ENCODE measurements at regions not wholly inside any gene's neighbourhood (a gene's known extent, or its start where the extent isn't known, plus 50 kb on each side); places are given as distances from the start of the nearest gene placed in this dataset.
"Not testable (repeated sequence)": the region's sequence is repeated elsewhere in the genome, so short reads cannot be mapped to it uniquely, and the experiment has no call there.

DNA sequence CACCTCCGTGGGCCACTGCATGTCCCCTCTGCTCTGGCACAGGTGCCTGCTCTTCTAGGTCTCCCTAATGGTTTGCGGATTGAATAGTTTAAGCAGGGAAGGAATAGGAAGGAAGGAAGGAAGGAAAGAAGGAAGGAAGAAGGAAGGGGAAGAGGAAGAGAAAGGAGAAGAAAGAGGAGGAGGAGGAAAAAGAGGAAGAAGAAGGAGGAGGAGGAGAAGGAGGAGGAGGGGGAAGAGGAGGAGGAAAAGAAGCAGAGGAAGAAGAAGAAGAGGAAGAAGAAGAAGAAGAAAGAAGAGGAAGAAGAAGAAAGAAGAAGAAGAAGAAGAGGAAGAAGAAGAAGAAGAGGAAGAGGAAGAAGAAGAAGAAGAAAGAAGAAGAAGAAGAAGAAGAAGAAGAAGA is 376.8 kb upstream of the PODXL start:
- not testable (repeated sequence) for DNase-seq

DNA sequence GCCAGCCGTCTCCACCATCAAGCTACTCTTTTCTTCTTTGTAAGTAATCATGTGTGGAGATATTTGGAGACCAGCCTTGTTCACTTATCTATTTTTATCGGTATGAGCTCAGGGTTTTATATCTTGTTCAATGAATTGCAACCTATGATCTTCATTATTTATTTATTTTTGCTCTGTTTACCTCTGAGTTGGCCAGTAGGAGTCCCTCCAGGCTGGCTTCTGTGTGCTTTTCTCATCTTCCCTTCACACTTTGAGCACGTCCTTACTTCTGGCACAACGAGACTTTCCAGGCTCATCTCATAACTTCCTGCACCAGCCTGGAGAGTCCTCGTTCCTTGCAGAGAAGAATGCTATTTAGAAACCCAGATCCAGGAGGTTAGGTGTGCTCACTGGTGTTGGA is 375.8 kb upstream of the PODXL start:
- DNase-seq, result no peak

DNA sequence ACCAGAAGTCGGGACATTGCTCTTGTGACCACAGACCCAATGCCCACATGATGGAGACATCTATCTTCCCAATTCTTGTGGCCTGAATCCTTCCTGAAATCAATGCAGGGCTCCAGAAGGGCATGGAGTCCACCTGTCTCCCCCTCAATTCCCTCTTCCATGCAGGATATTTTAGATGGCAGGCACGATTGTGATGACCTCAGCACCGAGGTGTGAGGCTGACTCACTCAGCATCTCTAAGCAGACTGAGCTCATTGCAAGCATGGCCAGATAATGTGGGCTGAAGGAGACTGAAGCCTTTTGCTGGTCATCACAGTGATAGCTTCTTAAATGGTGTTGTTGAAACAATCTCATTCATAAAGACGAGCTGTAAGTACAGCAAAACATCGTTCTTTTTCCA is 374.9 kb upstream of the PODXL start:
- DNase-seq, result no peak

DNA sequence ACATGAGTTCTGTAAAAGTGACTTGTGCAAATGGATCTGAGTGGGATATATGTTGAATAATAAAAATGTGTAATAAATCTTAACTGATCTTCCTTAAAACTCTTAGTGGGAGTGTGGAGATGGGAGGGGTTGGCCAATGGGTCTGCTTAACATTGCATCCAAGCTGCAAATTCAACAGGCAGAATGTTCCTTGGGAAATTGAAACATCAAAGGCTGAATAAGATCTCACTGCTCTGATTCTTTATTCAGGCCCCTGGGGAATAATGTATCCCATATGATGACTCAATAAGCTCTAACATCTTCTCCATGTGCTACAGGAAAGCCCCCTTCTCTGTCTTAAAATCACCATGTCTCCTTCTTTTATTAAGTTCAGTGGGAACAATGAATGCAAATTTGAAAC is 373.2 kb upstream of the PODXL start:
- no peak for DNase-seq

DNA sequence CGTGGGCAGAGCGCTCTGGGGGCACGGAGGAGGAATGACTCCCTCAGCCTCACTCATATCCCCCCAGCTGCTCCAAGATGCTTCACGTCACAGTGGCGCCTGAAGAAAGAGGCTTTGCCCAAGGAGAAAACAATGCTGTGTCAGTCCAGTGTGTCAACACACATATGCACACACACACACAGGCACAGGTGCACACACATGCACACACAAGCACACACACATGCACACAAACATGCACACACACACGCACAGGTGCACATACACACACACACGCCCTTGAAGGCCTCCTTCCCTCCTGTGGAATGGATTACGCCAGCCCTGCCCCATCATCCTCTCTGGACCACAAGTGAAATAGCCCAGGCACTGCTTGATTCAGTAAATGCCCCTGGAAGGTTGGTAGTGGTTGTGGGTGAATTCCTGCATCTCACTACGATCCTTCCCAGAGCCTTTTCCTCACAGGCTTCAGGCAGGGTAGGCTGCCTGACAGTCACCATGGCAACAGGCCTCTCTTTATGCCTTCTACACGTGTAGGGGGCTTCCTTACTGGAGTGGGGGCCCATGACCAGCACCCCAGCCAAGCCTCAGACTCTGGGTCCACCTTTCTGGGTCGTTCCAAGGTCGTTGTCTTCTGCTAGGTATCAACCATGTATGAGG is 371.5 kb upstream of the PODXL start:
- no peak for DNase-seq

DNA sequence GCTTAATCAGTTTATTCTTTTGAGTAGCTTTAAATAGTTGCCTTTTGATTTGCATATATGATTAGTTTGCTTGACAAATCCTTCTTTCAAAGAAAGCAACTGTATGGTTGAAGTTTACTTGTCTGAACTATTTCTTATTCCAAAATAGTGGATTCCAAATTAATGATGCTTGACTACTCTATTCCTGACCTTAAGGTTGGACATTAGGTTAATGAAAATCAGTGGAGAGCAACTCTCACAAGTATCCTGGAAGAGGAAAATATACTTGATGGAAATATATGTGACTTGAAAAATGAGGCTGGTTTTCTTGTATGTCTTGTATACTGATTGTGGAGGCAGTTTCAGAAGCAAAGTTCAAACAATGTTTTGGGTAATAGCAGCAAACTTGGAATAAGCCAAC is 369.2 kb upstream of the PODXL start:
- no peak for DNase-seq

DNA sequence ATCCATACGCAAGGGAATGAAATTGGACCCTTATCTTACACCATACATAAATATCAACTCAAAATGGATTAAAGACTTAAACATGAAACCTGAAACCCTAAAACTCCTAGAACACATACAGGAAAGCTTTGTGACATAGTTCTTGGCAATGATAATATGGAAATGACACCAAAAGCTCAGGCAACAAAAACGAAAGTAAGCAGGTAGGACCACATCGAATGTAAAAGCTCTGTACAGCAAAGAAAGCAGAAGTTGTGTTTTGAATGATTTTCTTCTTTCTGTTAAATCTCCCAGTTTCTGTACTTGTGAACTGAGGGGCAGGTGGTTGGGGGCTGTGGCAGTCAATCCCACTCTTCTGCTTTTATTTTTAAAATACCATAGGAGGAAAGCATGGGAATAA is 368.4 kb upstream of the PODXL start:
- DNase-seq, result no peak

DNA sequence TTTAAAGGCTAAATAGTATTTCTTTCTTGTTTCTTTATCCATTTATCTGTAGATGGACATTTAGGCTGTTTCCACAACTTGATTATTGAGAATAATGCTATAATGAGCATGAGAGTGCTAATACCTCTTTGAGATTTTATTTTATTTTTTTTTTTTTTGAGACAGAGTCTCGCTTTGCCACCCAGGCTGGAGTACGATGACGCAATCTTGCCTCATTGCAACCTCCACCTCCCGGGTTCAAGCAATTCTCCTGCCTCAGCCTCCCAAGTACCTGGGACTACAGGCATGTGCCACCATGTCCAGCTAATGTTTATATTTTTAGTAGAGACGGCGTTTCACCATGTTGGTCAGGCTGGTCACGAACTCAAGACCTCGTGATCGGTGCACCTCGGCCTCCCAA is 366.5 kb upstream of the PODXL start:
- DNase-seq, result not testable (repeated sequence)

DNA sequence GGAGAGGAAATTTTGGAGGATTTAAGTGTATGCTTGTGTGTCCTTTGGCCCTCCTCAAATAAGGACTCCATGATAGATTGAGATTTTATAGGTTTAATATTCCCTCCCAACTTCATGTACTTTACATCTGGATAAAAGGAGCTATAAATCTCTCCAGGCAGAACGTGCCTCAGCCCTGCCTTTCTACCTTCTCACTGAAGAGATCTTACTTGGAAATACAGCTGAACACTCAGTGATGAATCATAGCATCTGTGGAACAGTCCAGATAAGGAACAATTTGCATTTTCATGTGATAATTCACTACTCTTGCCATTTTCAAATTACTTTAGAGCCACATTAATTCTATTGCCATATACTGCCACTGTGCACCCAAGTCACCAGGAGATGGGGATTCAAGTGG is 364.6 kb upstream of the PODXL start:
- no peak for DNase-seq

DNA sequence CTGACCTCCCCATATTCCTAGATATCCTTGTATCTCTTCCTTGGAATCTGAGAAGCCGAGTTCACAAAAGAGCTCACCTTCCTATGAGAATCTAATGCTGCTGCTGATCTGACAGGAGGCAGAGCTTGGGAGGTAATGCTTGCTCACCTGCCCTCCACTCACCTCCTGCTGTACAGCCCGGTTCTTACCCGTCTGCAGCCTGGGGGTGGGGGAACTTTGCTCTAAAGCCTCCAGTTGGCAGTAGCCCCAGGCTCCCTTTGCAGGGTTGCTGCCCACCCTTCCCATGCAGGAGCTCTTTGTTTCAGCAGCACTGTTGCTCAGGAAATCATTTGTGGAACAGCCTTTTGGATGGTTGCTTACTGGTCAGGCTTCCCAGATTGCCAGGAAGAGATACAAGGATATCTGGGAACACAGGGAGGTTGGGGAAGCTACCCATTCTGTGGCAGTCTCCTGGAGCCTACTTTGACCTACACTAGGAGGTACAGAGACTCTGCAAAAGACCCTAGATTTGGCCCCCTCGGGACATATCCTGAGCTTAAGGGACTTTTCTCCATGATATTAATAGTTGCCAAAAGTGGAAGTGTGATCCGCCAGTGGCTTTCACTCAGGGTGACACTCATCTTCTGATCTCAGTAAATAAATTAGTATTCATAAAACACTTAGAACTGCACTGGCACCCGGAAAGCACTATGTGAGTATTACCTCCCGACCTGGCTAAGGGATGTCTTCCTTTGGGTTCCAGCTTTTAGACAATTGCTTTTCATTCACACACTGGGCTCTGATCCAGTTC is 363.7 kb upstream of the PODXL start:
- no peak for DNase-seq

DNA sequence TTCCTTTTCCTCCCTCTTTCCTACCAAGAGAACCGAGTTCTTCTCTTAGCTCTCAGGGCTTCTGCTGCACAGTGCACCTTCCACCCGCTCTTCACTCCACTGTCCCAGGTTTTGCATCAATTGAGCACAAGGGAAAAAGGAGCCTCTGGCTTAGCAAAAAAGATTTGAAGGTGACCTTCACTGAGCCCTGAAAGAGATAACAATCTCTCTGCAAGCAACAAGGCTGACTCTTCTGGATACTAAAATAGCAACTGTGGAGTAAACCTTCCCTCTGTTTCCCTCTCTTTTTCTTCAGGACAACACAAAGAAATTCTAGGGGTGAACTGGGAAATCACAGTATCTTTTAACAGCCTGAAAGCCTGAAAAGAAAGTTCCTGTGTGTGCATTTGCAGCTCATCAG is 354.7 kb upstream of the PODXL start:
- DNase-seq, result no peak

DNA sequence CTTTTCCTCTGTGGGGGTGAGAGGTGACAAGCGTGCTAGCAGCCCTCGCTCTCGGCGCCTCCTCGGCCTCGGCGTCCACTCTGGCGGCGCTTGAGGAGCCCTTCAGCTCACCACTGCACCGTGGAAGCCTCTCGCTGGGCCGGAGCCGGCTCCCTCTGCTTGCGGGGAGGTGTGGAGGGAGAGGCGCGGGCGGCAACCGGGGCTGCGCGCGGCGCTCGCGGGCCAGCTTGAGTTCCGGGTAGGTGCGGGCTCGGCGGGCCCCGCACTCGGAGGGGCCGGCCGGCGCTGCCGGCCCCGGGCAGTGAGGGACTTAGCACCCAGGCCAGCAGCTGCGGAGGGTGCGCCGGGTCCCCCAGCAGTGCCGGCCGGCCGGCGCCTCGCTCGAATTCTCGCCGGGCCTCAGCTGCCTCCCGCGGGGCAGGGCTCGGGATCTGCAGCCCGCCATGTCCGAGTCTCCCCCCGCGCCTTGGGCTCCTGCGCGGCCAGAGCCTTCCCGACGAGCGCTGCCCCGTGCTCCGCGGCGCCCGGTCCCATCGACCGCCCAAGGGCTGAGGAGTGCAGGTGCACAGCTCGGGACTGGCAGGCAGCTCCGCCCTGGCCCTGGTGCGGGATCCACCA is 352.8 kb upstream of the PODXL start:
- no peak for DNase-seq

DNA sequence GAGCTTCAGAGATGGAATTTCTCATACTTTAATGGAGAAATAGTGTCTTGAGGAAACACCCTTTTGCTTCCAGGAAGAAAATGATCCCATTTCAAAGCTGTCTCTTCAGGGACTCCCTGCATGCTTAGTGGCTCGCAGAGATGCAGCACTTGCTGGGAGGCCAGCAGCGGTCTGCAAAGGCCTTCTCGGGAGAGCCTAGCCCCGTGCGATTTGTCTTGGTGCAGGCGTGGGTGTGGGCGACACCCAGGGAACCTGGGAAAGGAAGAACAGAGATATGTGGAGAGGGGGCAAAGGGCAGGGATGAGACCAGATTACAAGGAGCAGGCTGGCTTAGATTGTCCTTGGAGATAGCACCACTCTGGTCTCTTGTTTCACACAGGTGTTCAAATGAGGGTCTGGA is 352.3 kb upstream of the PODXL start:
- DNase-seq, result no peak

DNA sequence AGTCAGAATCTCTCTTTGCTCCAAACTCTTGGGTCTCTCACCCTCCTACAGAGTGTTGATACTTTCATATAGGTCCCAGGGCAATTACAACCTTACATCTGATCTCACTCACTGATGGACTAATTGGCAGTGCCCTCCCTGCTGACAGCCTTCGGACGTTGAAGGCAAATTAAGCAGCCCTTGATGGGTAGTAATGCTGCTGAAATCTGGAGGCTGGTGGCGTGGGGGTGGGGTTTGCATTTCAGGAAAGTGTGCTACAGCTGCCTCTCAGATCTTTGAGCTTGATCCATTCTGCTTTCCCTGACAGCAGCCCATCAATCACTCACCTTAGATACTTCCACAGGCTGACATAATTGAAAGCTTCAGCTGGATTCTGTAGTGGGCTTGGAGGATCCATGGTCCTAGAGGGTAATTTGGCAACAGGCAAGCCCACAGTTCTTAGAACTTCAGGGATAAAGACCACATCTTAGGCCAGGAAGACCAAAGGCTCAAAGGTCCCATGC is 349.1 kb upstream of the PODXL start:
- DNase-seq, result no peak

DNA sequence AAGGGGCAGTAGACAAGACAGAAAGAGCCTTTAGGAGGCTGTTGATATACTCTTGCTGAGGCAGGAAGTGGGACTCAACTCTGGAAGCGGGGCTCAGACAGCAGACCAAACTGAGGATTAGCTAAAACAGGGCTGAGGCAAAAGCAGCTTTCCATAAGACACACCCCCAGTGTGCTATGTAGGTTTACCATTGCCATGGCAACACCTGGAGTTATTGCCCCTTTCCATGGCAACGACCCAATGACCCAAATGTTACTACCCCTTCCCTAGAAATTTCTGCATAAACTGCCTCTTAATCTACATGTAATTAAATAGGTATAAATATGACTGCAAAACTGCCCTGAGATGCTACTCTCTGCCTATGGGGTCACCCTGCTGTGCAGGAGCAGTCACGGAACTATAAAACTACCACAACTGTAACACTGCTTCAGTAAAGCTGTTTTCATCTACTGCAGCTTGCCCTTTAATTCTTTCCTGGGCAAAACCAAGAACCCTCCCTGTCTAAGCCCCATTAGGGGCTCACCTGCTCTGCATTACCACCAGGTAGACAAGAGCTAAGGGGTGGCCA is 348.4 kb upstream of the PODXL start:
- no peak for DNase-seq

DNA sequence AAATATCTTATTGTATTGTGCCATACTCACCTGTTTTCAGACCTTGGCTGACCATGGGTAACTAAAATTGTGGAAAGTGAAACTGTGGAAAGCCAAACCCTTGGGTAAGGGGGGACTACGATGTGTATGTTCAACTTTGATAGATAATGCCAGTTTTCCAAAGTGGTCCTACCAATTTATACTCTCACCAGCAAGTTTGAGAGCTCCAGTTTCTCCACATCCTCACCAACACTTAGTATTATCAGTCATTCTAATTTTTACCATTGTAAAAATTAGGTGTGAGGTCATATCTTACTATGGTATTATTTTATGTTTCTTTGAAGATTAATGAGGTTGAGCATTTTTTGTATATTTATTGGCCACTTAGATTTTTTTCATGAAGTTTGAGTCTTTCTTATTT is 346.9 kb upstream of the PODXL start:
- no peak for DNase-seq

DNA sequence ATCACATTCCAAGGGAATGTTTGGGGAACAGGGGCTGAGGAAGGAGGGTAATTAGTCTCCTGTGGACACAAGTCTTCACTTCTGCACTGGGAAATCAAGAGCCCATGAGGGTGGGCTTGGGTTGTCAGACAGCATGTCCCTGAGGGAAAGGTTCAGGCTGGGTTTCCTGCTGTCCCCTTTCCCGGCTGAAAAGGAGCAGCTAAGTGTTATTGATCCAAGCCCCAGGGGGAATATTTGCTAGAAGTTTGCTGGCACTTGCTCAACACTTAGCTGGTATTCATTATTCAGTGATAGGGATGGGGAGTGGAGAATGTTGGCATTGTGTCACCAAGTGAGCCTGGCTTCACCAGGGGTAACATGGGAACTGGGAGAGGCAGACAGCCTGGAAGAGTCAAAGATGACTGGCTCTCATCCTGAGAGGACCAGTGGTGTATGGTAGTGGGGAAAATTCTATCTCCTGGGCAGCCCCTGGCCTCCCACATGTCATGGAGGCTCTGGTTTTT is 344.4 kb upstream of the PODXL start:
- DNase-seq, result no peak

DNA sequence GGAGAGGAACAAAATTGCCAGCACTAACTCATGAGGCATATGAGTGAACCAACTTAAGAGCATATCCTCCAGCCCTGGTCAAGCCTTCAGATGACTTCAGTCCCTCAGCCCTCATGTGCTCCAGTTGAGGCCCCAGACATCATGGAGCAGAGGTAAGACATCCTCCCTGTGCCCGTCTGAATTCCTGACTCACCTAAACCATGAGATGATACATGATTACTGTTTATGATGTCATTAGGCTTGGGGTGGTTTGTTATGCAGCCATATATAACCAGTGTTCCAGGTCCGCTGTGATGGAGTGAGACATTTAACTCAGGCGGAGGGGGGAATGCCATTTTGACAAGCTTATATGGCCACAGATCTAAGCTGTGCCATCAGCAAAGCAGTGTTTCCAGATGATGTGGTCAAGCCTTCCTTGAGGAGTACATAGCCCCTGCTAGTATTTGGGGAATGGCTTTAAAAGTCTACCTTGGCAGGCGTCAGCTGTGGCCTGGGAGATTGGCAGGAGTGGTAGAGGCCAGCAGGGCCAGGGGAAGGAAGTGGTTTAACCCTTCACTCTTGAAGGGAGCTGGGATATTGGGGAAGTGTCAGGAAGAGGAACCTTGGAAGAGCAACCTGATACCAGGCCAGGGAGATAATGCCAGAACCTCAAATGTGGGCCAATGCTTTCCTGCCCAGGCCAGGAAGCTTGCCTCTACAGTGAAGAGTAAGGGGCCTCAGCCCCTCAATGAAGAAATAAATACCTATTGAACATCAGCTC is 343.0 kb upstream of the PODXL start:
- DNase-seq, result no peak

DNA sequence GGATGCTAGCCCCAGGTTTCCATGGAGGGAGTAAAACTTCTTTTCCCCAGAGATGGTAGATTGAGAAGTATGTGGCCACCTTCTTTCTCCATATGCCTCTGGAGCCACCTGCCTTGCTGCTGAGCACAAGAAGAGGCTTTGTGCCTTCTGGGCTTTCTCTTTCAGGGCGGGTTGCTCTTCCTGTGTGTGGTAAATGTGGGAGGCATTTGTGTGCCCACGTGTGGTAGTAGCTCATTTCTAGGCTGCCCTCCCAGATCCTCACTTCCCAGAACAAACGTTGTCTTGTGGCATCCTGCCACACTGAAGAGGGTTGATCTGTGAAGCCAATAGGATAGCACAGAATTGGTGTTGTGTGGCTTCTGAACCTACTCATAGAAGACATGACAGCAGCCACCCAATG is 342.0 kb upstream of the PODXL start:
- DNase-seq, result no peak

DNA sequence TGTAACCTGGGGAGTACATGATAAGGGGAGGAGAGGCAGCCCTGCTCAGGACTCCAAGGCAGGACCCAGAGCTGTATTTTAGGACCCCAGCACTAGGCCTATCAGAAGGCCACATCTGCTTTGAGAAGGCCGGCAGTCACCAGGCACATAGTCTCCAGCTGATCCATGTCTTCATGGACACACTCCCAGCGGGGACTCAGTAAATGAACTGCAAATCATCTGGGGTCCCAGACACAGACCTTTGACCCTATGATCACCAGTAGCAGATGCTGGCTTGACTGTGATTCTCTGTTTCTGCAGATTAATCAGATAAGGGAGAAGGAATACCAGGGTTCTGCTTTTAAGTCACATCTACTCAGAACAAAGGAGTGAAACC is 341.4 kb upstream of the PODXL start:
- no peak for DNase-seq

DNA sequence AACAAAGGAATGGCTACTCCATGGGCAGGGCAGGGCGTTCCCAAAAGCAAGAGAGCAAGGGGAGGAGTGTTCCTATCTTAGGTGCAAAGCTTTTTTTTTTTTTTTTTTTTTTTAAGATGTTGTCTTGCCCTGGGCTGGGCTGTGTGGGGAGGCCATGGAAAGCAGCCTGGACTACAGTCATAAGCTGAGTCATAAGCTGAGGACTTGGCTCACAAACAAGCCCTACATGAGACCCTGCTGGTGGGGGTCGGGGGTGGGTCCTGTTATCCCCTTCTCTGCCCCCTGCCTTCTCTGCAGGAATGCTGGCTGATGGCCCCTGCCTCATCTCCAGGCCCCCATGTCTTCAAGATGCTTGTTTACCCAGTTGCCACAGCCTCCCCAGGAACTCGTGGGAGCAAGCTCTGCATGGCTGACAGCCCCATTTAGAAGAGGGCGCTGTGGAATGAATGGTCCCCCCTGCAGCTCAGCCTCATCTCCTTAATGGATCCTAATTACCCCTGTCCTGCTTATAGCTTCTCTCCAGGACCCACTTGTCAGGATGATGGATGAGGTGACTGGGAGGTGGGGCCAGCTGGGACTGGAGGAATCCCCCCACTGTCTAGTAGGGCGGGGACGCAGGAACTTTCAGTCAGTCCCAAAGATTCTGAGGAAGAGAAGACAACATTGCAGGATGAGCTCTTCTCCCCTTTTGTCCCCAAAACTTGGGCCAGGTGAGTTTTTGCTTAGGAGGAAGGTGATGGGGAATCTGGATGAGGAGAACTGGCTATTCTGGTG is 340.8 kb upstream of the PODXL start:
- no peak for DNase-seq

Measured in bone marrow (tissue), 2 donors.